Ascending aorta (tissue), 2 donors: ENCODE measurements at regions not wholly inside any gene's neighbourhood (a gene's known extent, or its start where the extent isn't known, plus 50 kb on each side); places are given as distances from the start of the nearest gene placed in this dataset.
"Not testable (repeated sequence)": the region's sequence is repeated elsewhere in the genome, so short reads cannot be mapped to it uniquely, and the experiment has no call there.

Experiments used
- DNase-seq, 2 donors: peaks; one replicate each; pipeline ENCODE4 v3.0.0-alpha.2; 2019; ENCODE audit warnings: low spot score in 2 of 2
- H3K27ac ChIP-seq, 2 donors: fragments of 200-600 bp; sonication (generic); one replicate each; pipeline ENCODE4 v1.5.1; 2016 to 2017; ENCODE audit warnings: mild to moderate bottlenecking in 1 of 2
- H3K27me3 ChIP-seq: fragments of 200-600 bp; sonication (generic); one replicate; pipeline ENCODE4 v1.5.1; 2017
- H3K36me3 ChIP-seq, 2 donors: fragments of 200-600 bp; sonication (generic); one replicate each; pipeline ENCODE4 v1.5.1; 2016
- H3K4me1 ChIP-seq, 2 donors: fragments of 200-600 bp; sonication (generic); one replicate each; pipeline ENCODE4 v1.5.1; 2016 to 2017; ENCODE audit warnings: mild to moderate bottlenecking in 1 of 2
- H3K4me3 ChIP-seq, 2 donors: fragments of 200-600 bp; sonication (generic); one replicate each; pipeline ENCODE4 v1.5.1; 2016 to 2017; ENCODE audit warnings: mild to moderate bottlenecking in 1 of 2
- H3K9me3 ChIP-seq, 2 donors: fragments of 200-600 bp; sonication (generic); one replicate each; pipeline ENCODE4 v1.5.1; 2016
- intact Hi-C: fragments of 100-400 bp; cut with DNase I; formaldehyde crosslinking; loops from one replicate; pipeline ENCODE4 v1.15.1; 2023
- TF ChIP-seq, protein P1 (sequence below), 3 experiments: fragments of 200-600 bp in 2 of 3; fragments of 450-650 bp in 1 of 3; sonication (generic) in 2 of 3; IDR thresholded peaks; one replicate each; pipeline ENCODE4 v1.5.1; 2016 to 2019; ENCODE audit warnings: antibody characterized with exemption in 3 of 3, mild to moderate bottlenecking in 1 of 3, moderate library complexity in 1 of 3

GRCh38 chr16:29254676-29255495, 151.6 kb downstream of the NPIPB11 start:
- no peak overlapping the region for H3K4me3 ChIP-seq
- H3K9me3 ChIP-seq = no peaks in the 10 kb centered on the region
- H3K27ac ChIP-seq = no peak overlapping the region
- H3K27me3 ChIP-seq = no peaks in the 10 kb centered on the region
- TF ChIP-seq, protein P1, sequence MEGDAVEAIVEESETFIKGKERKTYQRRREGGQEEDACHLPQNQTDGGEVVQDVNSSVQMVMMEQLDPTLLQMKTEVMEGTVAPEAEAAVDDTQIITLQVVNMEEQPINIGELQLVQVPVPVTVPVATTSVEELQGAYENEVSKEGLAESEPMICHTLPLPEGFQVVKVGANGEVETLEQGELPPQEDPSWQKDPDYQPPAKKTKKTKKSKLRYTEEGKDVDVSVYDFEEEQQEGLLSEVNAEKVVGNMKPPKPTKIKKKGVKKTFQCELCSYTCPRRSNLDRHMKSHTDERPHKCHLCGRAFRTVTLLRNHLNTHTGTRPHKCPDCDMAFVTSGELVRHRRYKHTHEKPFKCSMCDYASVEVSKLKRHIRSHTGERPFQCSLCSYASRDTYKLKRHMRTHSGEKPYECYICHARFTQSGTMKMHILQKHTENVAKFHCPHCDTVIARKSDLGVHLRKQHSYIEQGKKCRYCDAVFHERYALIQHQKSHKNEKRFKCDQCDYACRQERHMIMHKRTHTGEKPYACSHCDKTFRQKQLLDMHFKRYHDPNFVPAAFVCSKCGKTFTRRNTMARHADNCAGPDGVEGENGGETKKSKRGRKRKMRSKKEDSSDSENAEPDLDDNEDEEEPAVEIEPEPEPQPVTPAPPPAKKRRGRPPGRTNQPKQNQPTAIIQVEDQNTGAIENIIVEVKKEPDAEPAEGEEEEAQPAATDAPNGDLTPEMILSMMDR (IDR thresholded peaks at IDR 0.05) = no peak
- intact Hi-C loops = no loop called here
- no peaks in the 10 kb centered on the region for H3K4me1 ChIP-seq
- no peak for DNase-seq
- H3K36me3 ChIP-seq = no peaks in the 10 kb centered on the region

GRCh38 chr16:29253716-29254590, 152.6 kb downstream of the NPIPB11 start:
- H3K4me3 ChIP-seq, H3K9me3 ChIP-seq, H3K4me1 ChIP-seq, H3K36me3 ChIP-seq, H3K27ac ChIP-seq, DNase-seq, H3K27me3 ChIP-seq, intact Hi-C loops: not testable (repeated sequence)

DNA sequence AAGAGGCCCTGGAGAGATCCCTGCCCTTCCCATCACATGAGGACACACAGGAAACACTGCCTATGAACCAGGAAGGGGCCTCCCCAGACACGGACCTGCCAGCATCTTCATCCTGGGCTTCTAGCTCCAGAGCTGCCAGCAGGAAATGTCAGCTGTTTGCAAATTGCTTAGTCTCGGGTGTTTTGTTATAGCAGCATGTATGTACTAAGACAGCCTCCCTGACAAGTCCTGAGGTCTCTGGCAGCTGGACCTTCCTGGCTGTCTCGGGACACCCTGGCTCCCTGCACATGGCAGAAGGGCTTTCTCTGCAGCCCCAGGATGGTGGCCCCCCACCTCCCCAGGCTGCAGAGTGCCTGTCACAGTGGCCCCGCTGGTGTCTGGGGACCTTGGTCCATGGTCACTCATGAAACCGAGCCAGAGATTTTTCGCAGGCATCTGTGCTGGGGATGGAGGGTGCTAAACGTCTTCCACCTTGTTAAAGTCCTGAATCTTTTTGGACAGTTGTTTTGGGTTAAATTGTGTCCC, 153.4 kb downstream of the NPIPB11 start:
- H3K9me3 ChIP-seq, H3K36me3 ChIP-seq, H3K27ac ChIP-seq, H3K27me3 ChIP-seq, H3K4me3 ChIP-seq, H3K4me1 ChIP-seq, intact Hi-C loops, DNase-seq: not testable (repeated sequence)

DNA sequence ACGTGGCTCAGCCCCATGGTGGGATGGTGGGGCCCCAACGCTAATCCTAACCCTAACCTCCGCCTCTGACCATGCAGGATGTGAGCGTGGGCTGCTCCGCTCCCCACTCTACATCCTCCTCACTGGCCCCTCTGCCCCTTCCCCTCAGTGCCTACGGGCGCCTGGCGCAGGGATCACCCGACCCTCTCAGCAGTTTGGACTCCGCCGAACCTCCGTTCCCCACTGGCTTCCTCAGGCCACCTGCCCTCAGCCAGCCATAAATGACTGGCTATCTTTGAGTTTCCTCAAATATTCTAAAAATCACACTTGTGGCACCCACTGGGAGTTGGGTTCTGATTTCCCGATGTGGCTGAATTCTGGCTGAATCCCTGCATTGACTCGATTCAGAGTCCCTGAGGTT, 154.2 kb downstream of the NPIPB11 start:
- H3K9me3 ChIP-seq, intact Hi-C loops, H3K27ac ChIP-seq: not testable (repeated sequence)

DNA sequence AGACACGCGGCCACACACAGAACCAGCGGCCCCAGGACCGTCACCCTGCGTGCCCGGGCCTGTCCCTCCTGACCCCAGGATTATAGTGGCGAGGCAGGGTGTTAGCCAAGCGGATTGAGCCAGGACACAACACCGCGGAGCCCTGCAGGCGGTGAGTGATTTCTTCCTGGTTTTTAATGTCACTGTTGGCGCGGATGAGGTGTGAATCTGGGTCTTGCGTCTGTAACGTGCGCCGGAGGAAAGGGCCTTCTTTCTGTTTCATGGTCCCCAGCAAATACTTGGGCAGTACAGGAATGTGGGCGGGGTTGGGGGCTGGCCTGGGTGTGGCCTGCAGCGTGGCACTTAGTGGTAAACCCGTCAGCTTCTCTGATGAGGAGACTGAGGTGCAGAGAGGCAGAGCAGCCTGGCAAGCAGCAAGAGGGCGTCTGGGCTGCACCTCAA, 154.9 kb downstream of the NPIPB11 start:
- H3K36me3 ChIP-seq, H3K4me3 ChIP-seq, H3K9me3 ChIP-seq, intact Hi-C loops, DNase-seq, H3K4me1 ChIP-seq, H3K27me3 ChIP-seq, H3K27ac ChIP-seq: not testable (repeated sequence)

More for the DNA sequence above, 154.2 kb downstream of the NPIPB11 start:
- not testable (repeated sequence) for H3K4me1 ChIP-seq, DNase-seq, H3K36me3 ChIP-seq, H3K4me3 ChIP-seq, H3K27me3 ChIP-seq

- H3K4me1 ChIP-seq, H3K27me3 ChIP-seq, DNase-seq, H3K27ac ChIP-seq, H3K4me3 ChIP-seq, intact Hi-C loops, H3K36me3 ChIP-seq, H3K9me3 ChIP-seq: not testable (repeated sequence)
Observed at GRCh38 chr16:29250923-29251434, 155.5 kb downstream of the NPIPB11 start.

DNA sequence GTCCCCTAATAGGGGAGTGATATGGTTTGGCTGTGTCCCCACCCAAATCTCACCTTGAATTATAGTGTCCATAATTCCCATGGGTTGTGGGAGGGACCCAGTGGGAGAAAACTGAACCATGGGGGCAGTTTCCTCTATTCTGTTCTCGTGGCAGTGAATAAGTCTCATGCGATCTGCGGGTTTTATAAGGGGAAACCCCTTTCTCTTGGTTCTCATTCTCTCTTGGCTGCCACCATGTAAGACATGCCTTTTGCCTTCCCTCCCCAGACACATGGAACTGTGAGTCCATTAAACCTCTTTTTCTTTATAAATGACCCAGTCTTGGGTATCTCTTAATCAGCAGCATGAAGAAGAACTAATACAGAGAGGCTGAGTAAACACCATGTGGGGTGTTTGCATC, 156.0 kb downstream of the NPIPB11 start:
- intact Hi-C loops = not testable (repeated sequence)

DNA sequence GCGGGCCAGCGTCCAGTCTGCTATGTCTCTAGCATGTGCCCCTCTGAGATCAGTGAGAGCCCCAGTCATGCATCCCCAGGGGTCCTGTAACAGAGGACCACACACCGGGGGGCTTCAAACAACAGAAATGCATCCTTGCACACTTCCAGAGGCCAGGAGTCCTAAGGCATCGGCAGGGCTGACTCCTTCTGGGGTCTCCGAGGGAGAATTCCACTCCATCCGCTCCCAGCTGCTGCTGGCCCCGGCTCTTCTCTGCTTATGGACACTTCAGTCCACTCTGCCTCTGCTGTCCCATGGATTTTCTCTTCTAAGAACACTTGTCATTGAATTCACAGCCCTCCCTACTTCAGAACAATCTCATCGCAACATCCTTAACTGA, 157.6 kb downstream of the NPIPB11 start:
- intact Hi-C loops, H3K27me3 ChIP-seq, H3K9me3 ChIP-seq, H3K36me3 ChIP-seq, H3K4me3 ChIP-seq, H3K27ac ChIP-seq, H3K4me1 ChIP-seq, DNase-seq: not testable (repeated sequence)

More for the DNA sequence above, 156.0 kb downstream of the NPIPB11 start:
- not testable (repeated sequence) for H3K4me3 ChIP-seq, DNase-seq, H3K4me1 ChIP-seq, H3K27ac ChIP-seq, H3K36me3 ChIP-seq, H3K9me3 ChIP-seq, H3K27me3 ChIP-seq

DNA sequence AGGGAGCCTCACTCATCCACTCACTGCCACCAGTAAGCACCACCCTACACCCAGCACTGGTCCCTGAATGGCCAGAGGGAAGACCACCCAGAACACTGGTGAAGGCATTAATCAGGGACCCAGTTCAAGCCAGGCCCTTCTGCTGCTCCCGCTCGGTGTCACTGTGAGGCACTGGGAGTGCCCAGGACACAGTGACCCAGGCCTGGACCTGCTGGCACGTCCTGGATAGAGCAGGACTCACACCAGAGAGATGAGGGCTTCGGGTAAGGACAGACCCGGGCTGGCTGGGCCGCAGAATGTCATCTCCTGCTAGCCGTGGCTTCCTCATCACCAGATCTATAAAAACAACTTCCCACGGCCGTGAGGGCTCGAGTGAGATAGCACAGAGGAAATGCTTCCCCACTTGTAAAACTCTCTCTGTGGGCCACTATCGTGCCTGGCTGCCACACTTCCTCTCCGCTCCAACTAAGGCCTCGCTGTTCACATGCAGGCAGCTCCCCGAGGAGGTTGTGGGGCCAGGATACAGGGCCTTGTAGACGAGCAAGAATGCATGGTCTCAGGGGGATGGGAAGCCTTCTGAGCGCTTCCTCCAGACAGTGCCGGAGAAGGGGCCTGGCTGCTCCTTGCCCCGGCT, 158.1 kb downstream of the NPIPB11 start:
- DNase-seq, intact Hi-C loops, H3K9me3 ChIP-seq, H3K36me3 ChIP-seq, H3K4me1 ChIP-seq, H3K4me3 ChIP-seq, H3K27ac ChIP-seq, H3K27me3 ChIP-seq: not testable (repeated sequence)

- DNase-seq, H3K36me3 ChIP-seq, H3K9me3 ChIP-seq, H3K4me1 ChIP-seq, H3K4me3 ChIP-seq, H3K27ac ChIP-seq, H3K27me3 ChIP-seq, intact Hi-C loops: not testable (repeated sequence)
Observed at GRCh38 chr16:29246091-29246490, 160.4 kb downstream of the NPIPB11 start.
